ENCODE measurements at regions not wholly inside any gene's neighbourhood (a gene's known extent, or its start where the extent isn't known, plus 50 kb on each side); places are given as distances from the start of the nearest gene placed in this dataset.

GRCh38 chr3:154614601-154615000 lies 184.6 kb upstream of the GPR149 start:
- TF ChIP-seq TAF1 (IDR thresholded peaks at IDR 0.05; ENCODE audit: low read depth, low read length) (no peak), POLR2A (IDR thresholded peaks at IDR 0.05; ENCODE audit: low read depth, low read length) (no peak), POLR2AphosphoS5 (IDR thresholded peaks at IDR 0.05; ENCODE audit: low read depth, low read length) (no peak)
